ENCODE measurements at regions not wholly inside any gene's neighbourhood (a gene's known extent, or its start where the extent isn't known, plus 50 kb on each side); places are given as distances from the start of the nearest gene placed in this dataset.

DNA sequence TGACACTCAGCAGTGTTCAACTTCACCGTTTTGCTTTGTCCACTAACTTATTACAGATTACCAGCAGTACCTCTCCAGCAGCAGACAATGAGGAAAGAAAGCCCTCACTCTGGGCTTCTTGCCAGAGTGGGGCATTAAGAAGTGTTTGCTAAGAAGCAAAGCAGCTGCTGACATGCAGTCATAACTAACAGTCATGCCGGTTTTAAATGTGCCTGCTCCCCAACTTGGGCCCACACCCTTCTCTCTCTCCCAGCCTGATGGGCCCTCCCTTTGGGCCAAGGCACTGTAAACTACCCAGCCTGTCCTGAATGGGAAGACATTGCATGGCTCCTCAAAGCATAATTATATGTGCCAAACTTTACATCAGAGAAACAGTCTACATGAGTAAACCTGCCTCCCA, 54.6 kb upstream of the HHIP start:
- Histone ChIP-seq H3K27me3 (ENCODE audit: control insufficient read depth in 2 of 2, insufficient read depth in 2 of 2, low read length in 2 of 2) (no peaks in the 10 kb centered on the region), H4K20me1 (replicated peaks; ENCODE audit: control insufficient read depth, extremely low read depth, insufficient read depth, low read length) (no peaks in the 10 kb centered on the region), H3K9me3 (replicated peaks; ENCODE audit: control insufficient read depth, insufficient read depth, low read length) (no peaks in the 10 kb centered on the region), H3K4me1 (ENCODE audit: control insufficient read depth, extremely low read depth, insufficient read depth, low read length) (peaks cover 39% of the 10 kb centered on the region), H3K27ac (ENCODE audit: insufficient read depth, low read depth, low read length) (peak overlapping the region; percentile 59), H3K4me2 (ENCODE audit: insufficient read depth, low read length) (peak overlapping the region; percentile 75), H3K79me2 (ENCODE audit: control insufficient read depth, insufficient read depth, low read length) (no peaks in the 10 kb centered on the region), H3K9me1 (replicated peaks; ENCODE audit: control insufficient read depth, extremely low read depth, insufficient read depth, low read length) (no peaks in the 10 kb centered on the region), H2AFZ (ENCODE audit: low read depth, low read length) (peak overlapping the region; percentile 60), H3K4me3 (replicated peaks in 1 of 3; ENCODE audit: insufficient read depth in 1 of 3, low read depth in 1 of 3, low read length in 3 of 3) (no peak overlapping the region), H3K9ac (replicated peaks; ENCODE audit: extremely low read depth, insufficient read depth, low read length) (peak overlapping the region; percentile 12), H3K36me3 (ENCODE audit: control insufficient read depth in 2 of 2, extremely low read depth in 1 of 2, insufficient read depth in 2 of 2, low read length in 2 of 2) (no peaks in the 10 kb centered on the region)
- CTCF ChIA-PET = interaction anchor here (0.9 to 1.3 kb wide), 3 partner anchors 10 to 35 kb away, joined by 3 to 5 read pairs (median 5); no protein-coding TSS in a partner anchor
- peak; percentile 86 for DNase-seq (ENCODE audit: low read depth, low spot score)
- FAIRE-seq = peak; percentile 86
- dilution Hi-C loops (cut with MboI; ENCODE audit: extremely low pct_ligation_motif_present, low sequenced_read_pairs) = no loop called here
- intact Hi-C loops (cut with micrococcal nuclease) = loop anchor here (1.0 kb wide), 1 partner anchor 8 kb away; no protein-coding TSS in a partner anchor
- TF ChIP-seq GATA2 (IDR thresholded peaks at IDR 0.05; ENCODE audit: insufficient read depth, insufficient read length, low read depth, low read length) (peak; percentile 49), MYC (IDR thresholded peaks at IDR 0.05; ENCODE audit: low read depth, low read length) (no peak), POLR2AphosphoS5 (IDR thresholded peaks at IDR 0.05; ENCODE audit: insufficient read depth, low read depth, low read length) (peak; percentile 18)
- BruUV-seq (replicated peaks) = no TSS peak
- POLR2A ChIA-PET = no interaction called here

DNA sequence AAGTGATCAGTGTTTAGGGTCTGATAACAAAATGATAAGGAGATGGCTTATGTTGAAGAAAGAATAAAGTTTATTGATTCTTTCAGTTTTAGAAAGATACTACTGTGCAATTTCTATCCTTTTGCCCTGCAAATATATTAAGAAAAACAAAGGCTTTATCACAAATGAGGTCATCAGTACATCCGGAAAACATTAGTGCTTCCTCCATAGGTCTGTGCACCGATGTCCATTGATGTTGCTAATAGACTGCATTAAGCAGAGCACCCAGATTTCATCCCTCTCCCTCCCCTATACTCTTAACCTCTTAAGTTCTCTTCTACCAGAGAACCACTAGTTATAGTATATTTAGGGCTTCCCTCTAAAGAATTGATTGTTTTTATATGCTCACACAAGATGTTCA, 53.7 kb upstream of the HHIP start:
- H3K4me2 ChIP-seq (ENCODE audit: insufficient read depth, low read length) = peak overlapping the region; percentile 75
- H2AFZ ChIP-seq (ENCODE audit: low read depth, low read length) = no peak overlapping the region
- H3K27me3 ChIP-seq (ENCODE audit: control insufficient read depth in 2 of 2, insufficient read depth in 2 of 2, low read length in 2 of 2) = no peaks in the 10 kb centered on the region
- peak; percentile 74 for FAIRE-seq
- DNase-seq (ENCODE audit: low read depth, low spot score) = peak; percentile 67
- H3K4me1 ChIP-seq (ENCODE audit: control insufficient read depth, extremely low read depth, insufficient read depth, low read length) = peaks cover 39% of the 10 kb centered on the region
- H3K9me3 ChIP-seq (replicated peaks; ENCODE audit: control insufficient read depth, insufficient read depth, low read length) = no peaks in the 10 kb centered on the region
- intact Hi-C loops (cut with micrococcal nuclease) (loop anchor here (1.0 kb wide), 1 partner anchor 35 kb away; no protein-coding TSS in a partner anchor), dilution Hi-C loops (cut with MboI; ENCODE audit: extremely low pct_ligation_motif_present, low sequenced_read_pairs) (no loop called here)
- H3K79me2 ChIP-seq (ENCODE audit: control insufficient read depth, insufficient read depth, low read length) = no peaks in the 10 kb centered on the region
- POLR2A ChIA-PET = no interaction called here
- TF ChIP-seq POLR2AphosphoS5 (IDR thresholded peaks at IDR 0.05; ENCODE audit: insufficient read depth, low read depth, low read length) = no peak
- TF ChIP-seq MYC (IDR thresholded peaks at IDR 0.05; ENCODE audit: low read depth, low read length) = no peak
- no peak for TF ChIP-seq POLR2A (IDR thresholded peaks at IDR 0.05; ENCODE audit: low read depth, low read length)
- no peak for TF ChIP-seq EZH2 (IDR thresholded peaks at IDR 0.05; ENCODE audit: borderline replicate concordance, low read depth, low read length, severe bottlenecking)
- TF ChIP-seq, protein P1, sequence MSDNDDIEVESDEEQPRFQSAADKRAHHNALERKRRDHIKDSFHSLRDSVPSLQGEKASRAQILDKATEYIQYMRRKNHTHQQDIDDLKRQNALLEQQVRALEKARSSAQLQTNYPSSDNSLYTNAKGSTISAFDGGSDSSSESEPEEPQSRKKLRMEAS (IDR thresholded peaks at IDR 0.05; ENCODE audit: insufficient read depth, insufficient read length) = no peak
- TF ChIP-seq, protein P2, sequence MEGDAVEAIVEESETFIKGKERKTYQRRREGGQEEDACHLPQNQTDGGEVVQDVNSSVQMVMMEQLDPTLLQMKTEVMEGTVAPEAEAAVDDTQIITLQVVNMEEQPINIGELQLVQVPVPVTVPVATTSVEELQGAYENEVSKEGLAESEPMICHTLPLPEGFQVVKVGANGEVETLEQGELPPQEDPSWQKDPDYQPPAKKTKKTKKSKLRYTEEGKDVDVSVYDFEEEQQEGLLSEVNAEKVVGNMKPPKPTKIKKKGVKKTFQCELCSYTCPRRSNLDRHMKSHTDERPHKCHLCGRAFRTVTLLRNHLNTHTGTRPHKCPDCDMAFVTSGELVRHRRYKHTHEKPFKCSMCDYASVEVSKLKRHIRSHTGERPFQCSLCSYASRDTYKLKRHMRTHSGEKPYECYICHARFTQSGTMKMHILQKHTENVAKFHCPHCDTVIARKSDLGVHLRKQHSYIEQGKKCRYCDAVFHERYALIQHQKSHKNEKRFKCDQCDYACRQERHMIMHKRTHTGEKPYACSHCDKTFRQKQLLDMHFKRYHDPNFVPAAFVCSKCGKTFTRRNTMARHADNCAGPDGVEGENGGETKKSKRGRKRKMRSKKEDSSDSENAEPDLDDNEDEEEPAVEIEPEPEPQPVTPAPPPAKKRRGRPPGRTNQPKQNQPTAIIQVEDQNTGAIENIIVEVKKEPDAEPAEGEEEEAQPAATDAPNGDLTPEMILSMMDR (IDR thresholded peaks at IDR 0.05; ENCODE audit: extremely low read depth in 1 of 2, insufficient read depth in 1 of 2, low read depth in 1 of 2, low read length in 2 of 2) = no peak
- peak; percentile 44 for TF ChIP-seq FOS (IDR thresholded peaks at IDR 0.05; ENCODE audit: borderline replicate concordance, insufficient read depth, low read length)
- TF ChIP-seq GATA2 (IDR thresholded peaks at IDR 0.05; ENCODE audit: insufficient read depth, insufficient read length, low read depth, low read length) = peak; percentile 63
- peak; percentile 87 for TF ChIP-seq JUN (IDR thresholded peaks at IDR 0.05; ENCODE audit: borderline replicate concordance, insufficient read depth, insufficient read length, low read depth)
- no peak overlapping the region for H3K4me3 ChIP-seq (replicated peaks in 1 of 3; ENCODE audit: insufficient read depth in 1 of 3, low read depth in 1 of 3, low read length in 3 of 3)
- no peaks in the 10 kb centered on the region for H4K20me1 ChIP-seq (replicated peaks; ENCODE audit: control insufficient read depth, extremely low read depth, insufficient read depth, low read length)
- peak overlapping the region; percentile 12 for H3K9ac ChIP-seq (replicated peaks; ENCODE audit: extremely low read depth, insufficient read depth, low read length)
- H3K36me3 ChIP-seq (ENCODE audit: control insufficient read depth in 2 of 2, extremely low read depth in 1 of 2, insufficient read depth in 2 of 2, low read length in 2 of 2) = no peaks in the 10 kb centered on the region
- CTCF ChIA-PET = interaction anchor here (1.2 kb wide), 1 partner anchor 11 kb away, joined by 5 read pairs; no protein-coding TSS in a partner anchor
- H3K9me1 ChIP-seq (replicated peaks; ENCODE audit: control insufficient read depth, extremely low read depth, insufficient read depth, low read length) = no peaks in the 10 kb centered on the region
- no TSS peak for BruUV-seq (replicated peaks)
- H3K27ac ChIP-seq (ENCODE audit: insufficient read depth, low read depth, low read length) = peak overlapping the region; percentile 59

Measured in endothelial cell of umbilical vein (primary cell).